ENCODE measurements at regions not wholly inside any gene's neighbourhood (a gene's known extent, or its start where the extent isn't known, plus 50 kb on each side); places are given as distances from the start of the nearest gene placed in this dataset.

GRCh38 chr4:27703771-27704170 is 843.1 kb downstream of the STIM2 start:
- DNase-seq (ENCODE audit: extremely low read depth, low read depth, low spot score) = no peak

GRCh38 chr4:27711041-27711440 is 850.4 kb downstream of the STIM2 start:
- no peak for DNase-seq (ENCODE audit: extremely low read depth, low read depth, low spot score)

- no peak for DNase-seq (ENCODE audit: extremely low read depth, low read depth, low spot score)
These were observed 853.4 kb downstream of the STIM2 start for GRCh38 chr4:27714073-27714472.

GRCh38 chr4:27716693-27717430 is 856.2 kb downstream of the STIM2 start:
- DNase-seq (ENCODE audit: extremely low read depth, low read depth, low spot score) = no peak

- no peak for DNase-seq (ENCODE audit: extremely low read depth, low read depth, low spot score)
These were observed 856.8 kb downstream of the STIM2 start for GRCh38 chr4:27717431-27717755.

DNA sequence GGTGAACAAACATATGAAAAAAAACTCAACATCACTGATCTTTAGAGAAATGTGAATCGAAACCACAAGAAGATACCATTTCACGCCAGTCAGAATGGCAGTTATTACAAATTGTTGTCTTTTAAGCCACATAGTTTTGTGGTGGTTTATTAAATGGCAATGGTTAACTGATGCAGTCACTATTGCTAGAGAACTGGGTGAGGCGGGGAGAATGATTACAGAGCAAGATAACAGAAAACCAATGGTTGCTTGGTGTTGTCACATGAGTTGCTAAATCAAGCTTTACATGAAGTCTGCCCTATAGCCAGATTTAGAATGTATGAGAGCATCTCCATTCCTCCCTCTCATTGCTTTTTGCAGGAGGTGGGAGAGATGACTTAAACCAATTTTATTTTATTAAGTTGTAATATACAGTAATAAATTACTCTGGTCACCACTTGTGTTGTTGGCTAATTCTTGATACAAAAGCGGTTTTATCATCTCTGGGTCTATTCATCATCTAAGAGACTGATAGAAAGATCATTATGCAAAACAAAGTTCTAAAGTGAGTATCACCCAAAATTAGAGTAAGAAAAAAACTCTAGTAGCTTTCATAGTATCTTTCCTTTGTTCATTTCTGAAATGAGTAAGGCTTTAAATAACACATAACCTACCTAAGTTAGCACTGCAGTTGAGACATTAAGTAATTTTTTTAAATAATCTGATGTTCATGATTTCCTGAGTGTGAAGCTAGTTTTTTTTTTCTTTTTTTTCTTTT is 859.5 kb downstream of the STIM2 start:
- DNase-seq (ENCODE audit: extremely low read depth, low read depth, low spot score) = no peak

- DNase-seq (ENCODE audit: extremely low read depth, low read depth, low spot score) = no peak
These were observed 860.6 kb downstream of the STIM2 start for GRCh38 chr4:27721193-27721592.

GRCh38 chr4:27728892-27729291 is 868.3 kb downstream of the STIM2 start:
- no peak for DNase-seq (ENCODE audit: extremely low read depth, low read depth, low spot score)

- no peak for DNase-seq (ENCODE audit: extremely low read depth, low read depth, low spot score)
These were observed 882.2 kb downstream of the STIM2 start for GRCh38 chr4:27742816-27743215.

DNA sequence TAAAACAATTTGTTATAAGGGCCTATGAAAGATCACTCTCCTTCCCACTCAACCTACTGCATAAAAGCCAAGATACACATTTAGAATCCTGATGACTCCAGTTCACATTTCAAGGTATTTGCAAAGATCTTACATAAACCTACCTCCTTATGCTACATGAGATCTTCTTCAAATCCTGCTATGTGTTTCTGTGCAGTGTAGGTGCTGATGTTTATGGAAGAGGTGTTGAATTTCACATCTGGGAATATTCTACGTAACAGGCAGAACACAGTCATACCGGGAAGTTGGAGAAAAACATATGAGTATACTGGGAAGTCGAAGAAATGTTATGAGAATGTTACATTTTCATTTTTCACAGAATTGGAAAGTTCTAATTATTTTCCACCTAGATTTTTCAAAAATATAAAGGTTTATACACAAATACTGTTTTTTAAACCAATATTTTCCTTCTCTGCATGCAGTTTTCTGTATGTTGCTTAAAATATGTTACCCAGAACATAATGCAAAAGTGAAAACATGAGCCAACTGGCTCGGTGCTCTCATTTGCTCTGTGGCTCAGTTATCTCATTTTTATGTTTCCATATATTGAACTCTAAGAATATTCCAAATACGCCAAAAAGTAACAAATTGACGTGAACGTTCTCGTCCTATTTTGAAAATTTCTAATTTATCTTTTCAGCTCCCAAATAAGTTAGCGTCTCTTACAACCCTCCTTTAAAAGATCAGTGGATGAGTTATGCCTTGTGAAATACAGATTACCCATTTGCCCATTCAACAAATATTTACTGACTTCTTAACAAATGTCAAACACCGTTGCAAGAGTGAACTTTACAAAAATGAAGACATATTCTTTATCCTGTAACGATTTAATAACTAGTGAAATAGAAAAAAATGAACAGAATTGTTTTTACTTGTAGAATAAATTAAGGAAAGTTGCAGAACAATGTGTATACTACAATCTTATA is 899.3 kb downstream of the STIM2 start:
- DNase-seq (ENCODE audit: extremely low read depth, low read depth, low spot score) = no peak

- no peak for DNase-seq (ENCODE audit: extremely low read depth, low read depth, low spot score)
These were observed 903.3 kb downstream of the STIM2 start for GRCh38 chr4:27763830-27764525.

- DNase-seq (ENCODE audit: extremely low read depth, low read depth, low spot score) = no peak
These were observed 903.8 kb downstream of the STIM2 start for GRCh38 chr4:27764526-27764837.

- no peak for DNase-seq (ENCODE audit: extremely low read depth, low read depth, low spot score)
These were observed 910.3 kb downstream of the STIM2 start for GRCh38 chr4:27770895-27771294.

DNA sequence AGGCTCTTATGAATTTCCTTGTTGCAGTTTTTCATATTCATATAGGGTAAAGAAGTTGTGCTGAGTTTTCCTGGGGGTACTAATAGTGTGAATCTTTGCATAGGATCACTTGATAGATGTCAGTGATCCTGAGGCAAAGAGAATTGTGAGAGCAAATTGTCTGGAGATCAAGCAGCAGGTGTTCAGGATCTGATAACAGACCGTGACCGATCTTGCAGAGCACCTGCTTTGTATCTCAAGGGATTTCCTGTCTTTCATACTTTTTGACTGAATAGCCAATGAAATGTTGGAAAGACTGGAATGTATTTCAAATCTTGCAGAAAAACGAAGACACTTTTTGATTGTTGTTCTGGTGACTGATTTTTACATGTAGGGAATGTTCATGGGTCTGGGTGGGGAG is 914.5 kb downstream of the STIM2 start:
- DNase-seq (ENCODE audit: extremely low read depth, low read depth, low spot score) = no peak

- DNase-seq (ENCODE audit: extremely low read depth, low read depth, low spot score) = no peak
These were observed 919.2 kb downstream of the STIM2 start for GRCh38 chr4:27779827-27780226.

DNA sequence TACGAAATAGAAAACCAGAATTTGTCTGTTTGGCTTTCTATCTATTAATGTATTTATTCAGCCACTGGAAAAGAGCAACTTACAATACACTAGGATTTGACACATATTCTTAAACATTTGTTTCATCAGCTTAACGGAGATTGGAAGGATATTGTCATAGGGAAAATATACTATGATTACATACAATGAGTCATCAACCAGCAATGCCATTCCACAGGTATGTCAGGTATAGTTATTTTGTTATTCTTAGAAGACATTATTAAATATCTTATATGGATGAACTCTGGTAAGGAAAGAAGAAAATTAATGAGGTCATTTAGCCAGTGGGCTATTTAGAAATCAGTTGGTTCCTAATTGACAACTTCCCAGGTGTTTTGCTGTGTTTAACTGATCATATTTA is 926.6 kb downstream of the STIM2 start:
- no peak for DNase-seq (ENCODE audit: extremely low read depth, low read depth, low spot score)

GRCh38 chr4:27789773-27790172 is 929.1 kb downstream of the STIM2 start:
- no peak for DNase-seq (ENCODE audit: extremely low read depth, low read depth, low spot score)

- DNase-seq (ENCODE audit: extremely low read depth, low read depth, low spot score) = no peak
These were observed 930.3 kb downstream of the STIM2 start for GRCh38 chr4:27790911-27791310.

- no peak for DNase-seq (ENCODE audit: extremely low read depth, low read depth, low spot score)
These were observed 931.0 kb downstream of the STIM2 start for GRCh38 chr4:27791640-27792039.

GRCh38 chr4:27807207-27807606 is 946.6 kb downstream of the STIM2 start:
- DNase-seq (ENCODE audit: extremely low read depth, low read depth, low spot score) = no peak

- DNase-seq (ENCODE audit: extremely low read depth, low read depth, low spot score) = no peak
These were observed 951.3 kb downstream of the STIM2 start for GRCh38 chr4:27811948-27812347.

Measured in glomerular endothelial cell (primary cell).